HEK293 (cell line): ENCODE measurements at regions not wholly inside any gene's neighbourhood (a gene's known extent, or its start where the extent isn't known, plus 50 kb on each side); places are given as distances from the start of the nearest gene placed in this dataset.

ENCODE experiments used
- BCL11A ChIP-seq: fragments of 450-650 bp; formaldehyde crosslinking; IDR thresholded peaks from 2 replicates; pipeline ENCODE4 v1.5.1; 2016; ENCODE audit warnings: low read depth, missing biosample characterization, missing genetic modification characterization
- KLF7 ChIP-seq: fragments of 450-650 bp; formaldehyde crosslinking; IDR thresholded peaks from 2 replicates; pipeline ENCODE4 v1.5.1; 2016; ENCODE audit warnings: missing biosample characterization, missing genetic modification characterization, borderline replicate concordance
- YY1 ChIP-seq: fragments of 450-650 bp; formaldehyde crosslinking; IDR thresholded peaks from 2 replicates; pipeline ENCODE4 v1.5.1; 2018; ENCODE audit warnings: missing biosample characterization, missing genetic modification characterization
- ZBTB20 ChIP-seq: fragments of 450-650 bp; formaldehyde crosslinking; IDR thresholded peaks from 2 replicates; pipeline ENCODE4 v1.5.1; 2016; ENCODE audit warnings: missing biosample characterization, missing genetic modification characterization
- ZNF121 ChIP-seq: fragments of 450-650 bp; formaldehyde crosslinking; IDR thresholded peaks from 2 replicates; pipeline ENCODE4 v1.5.1; 2016; ENCODE audit warnings: missing biosample characterization, missing genetic modification characterization
- ZNF610 ChIP-seq: fragments of 450-650 bp; formaldehyde crosslinking; IDR thresholded peaks from 2 replicates; pipeline ENCODE4 v1.5.1; 2016; ENCODE audit warnings: missing biosample characterization, missing genetic modification characterization, borderline replicate concordance
- ZNF664 ChIP-seq: fragments of 450-650 bp; formaldehyde crosslinking; IDR thresholded peaks from 2 replicates; pipeline ENCODE4 v1.5.1; 2016; ENCODE audit warnings: missing biosample characterization, missing genetic modification characterization
- TF ChIP-seq, protein P1 (sequence below): fragments of 450-650 bp; formaldehyde crosslinking; IDR thresholded peaks from 2 replicates; pipeline ENCODE4 v1.5.1; 2016; ENCODE audit warnings: missing biosample characterization, missing genetic modification characterization
- TF ChIP-seq, protein P2 (sequence below): sonication (generic); formaldehyde crosslinking; IDR thresholded peaks from 2 replicates; pipeline ENCODE4 v1.8.1; 2022; ENCODE audit warnings: mild to moderate bottlenecking, moderate library complexity, missing genetic modification reagents
- TF ChIP-seq, protein P3 (sequence below): fragments of 450-650 bp; formaldehyde crosslinking; optimal IDR thresholded peaks from 2 replicates; pipeline ENCODE3; 2016; ENCODE audit warnings: missing biosample characterization, mild to moderate bottlenecking, missing genetic modification characterization
- TF ChIP-seq, protein P4 (sequence below): fragments of 450-650 bp; formaldehyde crosslinking; IDR thresholded peaks from 2 replicates; pipeline ENCODE4 v1.5.1; 2017; ENCODE audit warnings: missing biosample characterization, missing genetic modification characterization

DNA sequence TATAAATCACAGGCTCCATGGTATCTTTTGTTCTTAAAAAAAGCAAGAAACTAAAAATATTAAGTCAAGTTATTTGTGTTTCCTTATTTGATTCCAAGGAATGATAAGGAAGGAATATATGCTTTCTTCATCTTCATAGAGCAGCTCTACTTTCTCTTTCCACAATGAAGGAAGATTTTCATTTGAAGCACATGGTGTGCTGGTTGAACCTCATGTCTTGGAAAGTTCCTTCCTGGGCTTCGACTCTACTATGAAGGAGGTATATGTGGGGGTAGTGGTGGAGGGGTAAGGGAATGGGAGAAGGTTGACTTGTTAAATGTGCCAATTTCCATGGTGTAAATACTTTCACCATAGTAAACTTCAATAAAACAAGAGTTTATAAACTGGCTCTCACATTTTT is 698.0 kb downstream of the CETN3 start:
- TF ChIP-seq, protein P1, sequence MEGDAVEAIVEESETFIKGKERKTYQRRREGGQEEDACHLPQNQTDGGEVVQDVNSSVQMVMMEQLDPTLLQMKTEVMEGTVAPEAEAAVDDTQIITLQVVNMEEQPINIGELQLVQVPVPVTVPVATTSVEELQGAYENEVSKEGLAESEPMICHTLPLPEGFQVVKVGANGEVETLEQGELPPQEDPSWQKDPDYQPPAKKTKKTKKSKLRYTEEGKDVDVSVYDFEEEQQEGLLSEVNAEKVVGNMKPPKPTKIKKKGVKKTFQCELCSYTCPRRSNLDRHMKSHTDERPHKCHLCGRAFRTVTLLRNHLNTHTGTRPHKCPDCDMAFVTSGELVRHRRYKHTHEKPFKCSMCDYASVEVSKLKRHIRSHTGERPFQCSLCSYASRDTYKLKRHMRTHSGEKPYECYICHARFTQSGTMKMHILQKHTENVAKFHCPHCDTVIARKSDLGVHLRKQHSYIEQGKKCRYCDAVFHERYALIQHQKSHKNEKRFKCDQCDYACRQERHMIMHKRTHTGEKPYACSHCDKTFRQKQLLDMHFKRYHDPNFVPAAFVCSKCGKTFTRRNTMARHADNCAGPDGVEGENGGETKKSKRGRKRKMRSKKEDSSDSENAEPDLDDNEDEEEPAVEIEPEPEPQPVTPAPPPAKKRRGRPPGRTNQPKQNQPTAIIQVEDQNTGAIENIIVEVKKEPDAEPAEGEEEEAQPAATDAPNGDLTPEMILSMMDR (tag by site-specific recombination): no peak
- TF ChIP-seq ZNF664 (tag by site-specific recombination): no peak
- TF ChIP-seq, protein P2, sequence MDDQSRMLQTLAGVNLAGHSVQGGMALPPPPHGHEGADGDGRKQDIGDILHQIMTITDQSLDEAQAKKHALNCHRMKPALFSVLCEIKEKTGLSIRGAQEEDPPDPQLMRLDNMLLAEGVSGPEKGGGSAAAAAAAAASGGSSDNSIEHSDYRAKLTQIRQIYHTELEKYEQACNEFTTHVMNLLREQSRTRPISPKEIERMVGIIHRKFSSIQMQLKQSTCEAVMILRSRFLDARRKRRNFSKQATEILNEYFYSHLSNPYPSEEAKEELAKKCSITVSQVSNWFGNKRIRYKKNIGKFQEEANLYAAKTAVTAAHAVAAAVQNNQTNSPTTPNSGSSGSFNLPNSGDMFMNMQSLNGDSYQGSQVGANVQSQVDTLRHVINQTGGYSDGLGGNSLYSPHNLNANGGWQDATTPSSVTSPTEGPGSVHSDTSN (CRISPR knock-in tag): no peak
- TF ChIP-seq ZNF121 (tag by site-specific recombination): no peak
- TF ChIP-seq ZBTB20 (tag by site-specific recombination): no peak
- TF ChIP-seq, protein P3, sequence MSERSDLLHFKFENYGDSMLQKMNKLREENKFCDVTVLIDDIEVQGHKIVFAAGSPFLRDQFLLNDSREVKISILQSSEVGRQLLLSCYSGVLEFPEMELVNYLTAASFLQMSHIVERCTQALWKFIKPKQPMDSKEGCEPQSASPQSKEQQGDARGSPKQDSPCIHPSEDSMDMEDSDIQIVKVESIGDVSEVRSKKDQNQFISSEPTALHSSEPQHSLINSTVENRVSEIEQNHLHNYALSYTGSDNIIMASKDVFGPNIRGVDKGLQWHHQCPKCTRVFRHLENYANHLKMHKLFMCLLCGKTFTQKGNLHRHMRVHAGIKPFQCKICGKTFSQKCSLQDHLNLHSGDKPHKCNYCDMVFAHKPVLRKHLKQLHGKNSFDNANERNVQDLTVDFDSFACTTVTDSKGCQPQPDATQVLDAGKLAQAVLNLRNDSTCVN (tag by site-specific recombination): no peak
- TF ChIP-seq, protein P4, sequence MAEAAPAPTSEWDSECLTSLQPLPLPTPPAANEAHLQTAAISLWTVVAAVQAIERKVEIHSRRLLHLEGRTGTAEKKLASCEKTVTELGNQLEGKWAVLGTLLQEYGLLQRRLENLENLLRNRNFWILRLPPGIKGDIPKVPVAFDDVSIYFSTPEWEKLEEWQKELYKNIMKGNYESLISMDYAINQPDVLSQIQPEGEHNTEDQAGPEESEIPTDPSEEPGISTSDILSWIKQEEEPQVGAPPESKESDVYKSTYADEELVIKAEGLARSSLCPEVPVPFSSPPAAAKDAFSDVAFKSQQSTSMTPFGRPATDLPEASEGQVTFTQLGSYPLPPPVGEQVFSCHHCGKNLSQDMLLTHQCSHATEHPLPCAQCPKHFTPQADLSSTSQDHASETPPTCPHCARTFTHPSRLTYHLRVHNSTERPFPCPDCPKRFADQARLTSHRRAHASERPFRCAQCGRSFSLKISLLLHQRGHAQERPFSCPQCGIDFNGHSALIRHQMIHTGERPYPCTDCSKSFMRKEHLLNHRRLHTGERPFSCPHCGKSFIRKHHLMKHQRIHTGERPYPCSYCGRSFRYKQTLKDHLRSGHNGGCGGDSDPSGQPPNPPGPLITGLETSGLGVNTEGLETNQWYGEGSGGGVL (tag by site-specific recombination): no peak
- TF ChIP-seq BCL11A (tag by site-specific recombination): no peak
- no peak for TF ChIP-seq ZNF610 (tag by site-specific recombination)
- no peak for TF ChIP-seq KLF7 (tag by site-specific recombination)
- no peak for TF ChIP-seq YY1 (tag by site-specific recombination)
